KBM-7 (cell line): ENCODE measurements at regions not wholly inside any gene's neighbourhood (a gene's known extent, or its start where the extent isn't known, plus 50 kb on each side); places are given as distances from the start of the nearest gene placed in this dataset.
"Not testable (repeated sequence)": the region's sequence is repeated elsewhere in the genome, so short reads cannot be mapped to it uniquely, and the experiment has no call there.

Experiments
- DNase-seq: peaks from one replicate; pipeline ENCODE4 v3.0.0-alpha.2; 2015
- in situ Hi-C: fragments of 300-500 bp; cut with MboI; formaldehyde crosslinking; loops from 2 replicates; pipeline ENCODE4 v1.14.3; 2020; ENCODE audit warnings: low sequenced_read_pairs, low pct_unique_long_range_greater_than_20kb, mixed read lengths

DNA sequence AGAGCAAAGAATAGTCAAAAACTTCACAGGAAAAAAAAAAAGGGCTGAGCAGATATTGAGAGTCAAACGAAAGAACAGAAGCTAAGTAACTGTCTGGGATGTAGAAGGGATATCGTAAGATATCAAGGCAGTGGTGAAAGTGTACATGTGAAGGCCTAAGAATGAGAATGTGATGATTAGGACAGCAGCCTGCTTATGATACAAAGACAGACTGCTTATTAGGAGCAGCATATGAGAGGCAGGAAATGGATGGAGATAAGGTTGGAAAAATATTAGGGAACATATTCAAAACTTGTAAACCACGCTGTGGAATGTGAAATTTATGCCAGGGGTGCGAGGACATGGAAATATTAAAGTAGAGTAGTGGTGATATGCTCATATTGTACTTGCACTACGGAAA is 133.1 kb upstream of the FAM174A start:
- no peak for DNase-seq
- in situ Hi-C loops, result no loop called here

DNA sequence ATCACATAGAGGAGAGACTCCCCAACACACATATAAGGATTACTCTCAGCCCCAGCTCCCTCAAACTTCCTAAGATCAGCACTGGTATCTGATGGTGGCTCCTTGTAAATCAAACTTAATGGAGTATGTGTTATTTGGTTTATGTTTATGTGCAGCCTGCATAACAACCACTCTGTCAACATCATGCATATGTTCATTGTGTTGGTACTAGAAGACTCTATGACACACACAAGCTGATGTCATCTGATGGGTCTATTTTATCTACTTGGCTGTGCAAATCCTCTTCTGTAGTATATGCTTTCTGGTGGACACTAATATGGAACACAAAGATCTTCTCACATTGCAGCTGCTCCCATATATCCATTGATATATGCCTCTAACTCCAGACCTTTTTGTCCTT is 134.0 kb upstream of the FAM174A start:
- in situ Hi-C loops, result no loop called here
- no peak for DNase-seq

DNA sequence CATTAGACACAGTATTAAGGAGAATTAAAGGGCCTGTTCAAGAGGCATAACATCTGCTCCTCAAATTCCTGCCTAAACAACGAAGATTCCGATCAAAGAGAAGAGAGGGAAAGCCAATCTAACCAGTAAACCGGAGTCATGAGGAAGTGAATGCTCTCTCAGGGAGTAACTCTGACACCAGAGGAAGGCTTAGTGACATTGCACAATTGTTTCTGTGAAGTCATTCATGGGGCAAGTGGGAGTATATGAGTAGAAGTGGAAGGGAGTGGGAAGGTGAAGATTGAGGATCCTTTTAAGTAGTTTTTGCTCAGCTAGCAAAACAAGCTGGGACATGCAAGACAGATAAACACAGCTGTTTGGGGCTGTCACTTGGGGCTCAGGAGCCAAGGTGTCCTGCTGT is 136.4 kb upstream of the FAM174A start:
- peak; percentile 67 for DNase-seq

DNA sequence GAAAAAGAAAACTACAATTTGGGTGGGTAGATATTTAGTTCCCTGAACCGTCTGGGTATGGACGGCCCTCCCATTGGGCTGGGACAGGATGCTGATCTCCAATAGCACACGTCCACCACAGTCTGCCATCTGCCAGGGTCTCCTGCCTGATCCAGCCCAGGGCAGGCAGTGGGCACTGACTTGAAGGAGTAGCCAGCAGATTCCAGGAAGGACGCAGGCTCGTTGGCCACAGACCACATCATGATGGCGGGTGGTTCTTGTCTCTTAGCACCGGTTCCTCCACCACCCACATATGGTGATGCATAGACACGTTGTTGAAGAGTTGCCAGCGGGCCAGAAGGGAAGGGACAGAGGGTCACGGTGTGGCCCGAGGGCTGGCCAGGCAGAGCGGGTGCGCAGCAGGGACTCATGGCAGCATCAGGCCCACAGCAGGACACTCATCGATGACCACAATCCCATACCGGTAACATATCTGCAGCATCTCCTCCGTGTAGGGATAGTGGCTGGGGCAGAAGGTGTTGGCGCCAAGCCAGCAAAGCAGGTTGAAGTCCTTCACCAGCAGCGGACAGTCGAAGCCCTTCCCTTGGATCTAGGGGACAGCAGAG is 155.8 kb upstream of the FAM174A start:
- in situ Hi-C loops, DNase-seq: not testable (repeated sequence)

More for the DNA sequence above, 136.4 kb upstream of the FAM174A start:
- in situ Hi-C loops, result not testable (repeated sequence)

DNA sequence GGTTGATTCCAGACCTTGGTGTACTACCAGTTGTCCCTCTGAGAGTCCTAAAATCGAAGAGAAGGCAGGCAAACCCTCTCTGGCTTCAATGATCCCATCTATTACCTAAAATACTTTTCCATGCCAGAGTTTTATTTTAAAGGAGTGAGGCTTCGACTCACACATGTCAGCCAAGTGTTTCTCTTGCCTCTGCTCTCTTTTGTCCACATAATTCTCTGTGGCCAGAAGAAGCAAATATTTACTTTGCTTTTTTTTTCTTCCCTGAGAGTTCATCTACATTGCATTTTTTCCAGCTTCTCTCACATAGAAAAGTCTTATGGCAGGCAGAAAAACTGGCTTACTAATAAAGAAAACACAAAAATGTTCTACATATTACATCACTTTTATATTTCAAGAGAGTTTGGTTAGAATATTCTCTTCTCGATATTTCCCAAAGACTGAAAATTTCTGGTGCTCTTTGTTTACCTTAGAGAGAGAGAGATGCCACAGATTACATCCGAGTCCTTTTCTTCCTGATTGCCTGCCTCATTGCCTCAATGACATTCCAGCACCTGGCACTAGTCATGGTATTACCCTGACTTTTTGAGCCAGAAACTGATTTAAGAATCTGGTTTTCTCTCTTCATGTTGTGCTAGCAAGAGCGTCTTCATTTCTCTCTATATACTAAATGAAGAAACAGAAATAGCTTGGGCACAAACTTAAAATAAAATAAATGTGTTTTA is 170.3 kb upstream of the FAM174A start:
- in situ Hi-C loops, DNase-seq: not testable (repeated sequence)

DNA sequence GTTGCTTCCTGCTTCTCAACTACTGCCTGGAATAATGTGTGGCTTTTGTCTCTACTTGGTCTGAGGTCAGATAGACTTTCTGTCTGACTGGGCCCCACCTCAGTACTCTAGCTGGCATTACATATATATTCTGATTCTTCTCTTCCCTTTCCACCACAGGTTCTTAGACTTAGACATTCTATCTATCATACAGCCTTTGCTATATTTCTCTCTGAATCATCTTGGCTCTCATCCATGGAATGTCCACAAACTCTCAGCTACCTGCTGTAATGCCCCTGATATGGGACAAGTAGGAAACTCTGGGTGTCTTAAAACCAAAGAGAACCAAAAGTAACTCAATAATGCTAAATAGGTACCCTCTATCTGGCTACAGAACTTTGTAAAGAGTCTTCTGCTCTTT is 170.8 kb upstream of the FAM174A start:
- in situ Hi-C loops, result not testable (repeated sequence)

DNA sequence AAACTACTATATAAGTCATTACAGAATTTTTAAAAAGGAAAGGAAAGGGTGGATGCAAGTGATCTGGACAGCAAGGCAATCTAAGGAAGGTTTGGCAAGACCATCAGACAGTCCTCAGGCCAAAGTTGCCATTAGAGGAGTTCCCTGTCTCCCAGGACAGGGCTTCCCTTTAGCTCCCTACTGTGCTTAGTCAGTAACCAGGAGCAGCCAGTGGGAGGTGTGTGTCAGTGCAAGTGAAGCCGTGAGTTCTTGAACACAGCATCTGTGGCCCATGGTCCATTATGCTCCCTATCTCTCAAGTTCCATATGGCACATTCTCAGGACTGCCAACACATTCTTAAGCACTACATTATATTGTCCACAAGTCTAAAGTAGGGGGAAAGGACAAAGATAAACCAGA is 175.2 kb upstream of the FAM174A start:
- DNase-seq, in situ Hi-C loops: not testable (repeated sequence)

More for the DNA sequence above, 170.8 kb upstream of the FAM174A start:
- not testable (repeated sequence) for DNase-seq

DNA sequence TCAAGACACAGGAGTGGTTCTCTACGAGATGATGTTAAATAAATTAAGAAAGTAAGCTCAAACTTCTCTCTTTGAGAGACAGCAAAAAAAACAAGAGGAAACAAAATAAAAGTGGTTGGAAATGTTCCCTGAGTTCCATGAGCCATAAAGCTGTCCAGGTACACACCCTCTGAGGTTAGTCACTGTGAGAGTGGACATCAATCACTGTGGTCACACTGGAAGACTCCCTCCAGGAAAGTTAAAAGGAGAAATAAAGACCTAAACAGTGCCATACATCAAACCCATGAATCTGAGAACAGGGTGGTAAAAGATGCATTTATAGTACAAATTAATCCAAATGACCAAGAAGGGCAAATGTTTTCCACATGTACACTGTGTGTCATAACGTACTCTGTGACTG is 188.9 kb upstream of the FAM174A start:
- not testable (repeated sequence) for DNase-seq

DNA sequence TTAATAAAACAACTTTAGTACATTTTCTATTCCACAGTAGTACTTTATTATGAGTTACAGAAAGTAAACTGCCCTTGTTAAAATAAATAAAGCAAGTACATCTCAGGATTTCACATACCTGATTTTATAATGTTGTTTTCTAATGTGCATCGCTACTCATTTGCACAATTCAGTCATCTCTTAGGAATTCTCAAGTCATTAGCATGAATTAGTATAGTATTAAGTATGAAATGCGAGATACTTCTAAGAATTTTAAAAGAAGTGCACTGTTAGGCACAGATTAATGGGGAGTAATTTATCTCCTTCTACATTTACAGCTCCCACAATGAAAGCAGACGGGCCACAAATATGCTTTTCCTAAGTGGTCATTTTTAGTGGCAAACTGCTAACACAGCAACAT is 193.7 kb upstream of the FAM174A start:
- DNase-seq, in situ Hi-C loops: not testable (repeated sequence)

More for the DNA sequence above, 188.9 kb upstream of the FAM174A start:
- in situ Hi-C loops, result not testable (repeated sequence)

DNA sequence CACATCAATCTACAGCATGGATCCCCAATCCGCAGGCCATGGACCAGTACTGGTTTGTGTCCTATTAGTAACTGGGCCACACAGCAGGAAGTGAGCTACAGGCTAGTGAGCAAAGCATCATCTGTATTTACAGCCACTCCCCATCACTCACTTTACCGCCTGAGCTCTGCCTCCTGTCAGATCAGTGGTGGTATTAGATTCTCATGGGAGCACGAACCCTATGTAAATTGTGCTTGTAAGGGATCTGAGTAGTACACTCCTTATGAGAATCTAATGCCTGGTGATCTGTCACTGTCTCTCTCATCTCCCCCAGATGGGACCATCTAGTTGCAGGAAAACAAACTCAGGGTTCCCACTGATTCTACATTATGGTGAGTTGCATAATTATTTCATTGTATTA is 212.7 kb upstream of the FAM174A start:
- in situ Hi-C loops, result no loop called here
- DNase-seq, result no peak

DNA sequence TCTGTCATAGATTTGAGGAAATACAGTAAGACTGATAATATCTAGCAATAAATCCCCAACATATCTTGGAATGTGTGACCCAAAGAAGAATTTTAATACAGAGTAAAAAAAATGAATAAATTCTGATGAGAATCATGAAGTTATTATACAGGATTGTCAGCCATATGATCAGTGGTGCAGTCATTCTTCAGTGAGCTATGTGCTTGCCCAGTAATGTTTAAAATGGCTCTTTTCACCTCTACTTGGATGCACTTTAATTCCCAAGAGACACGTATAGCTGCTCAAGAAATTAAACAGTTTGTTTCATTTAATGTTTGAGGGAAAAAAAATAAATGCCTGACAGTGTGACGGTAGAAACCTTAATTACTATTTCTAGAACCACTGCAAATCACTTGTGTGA is 215.3 kb upstream of the FAM174A start:
- in situ Hi-C loops, result no loop called here
- no peak for DNase-seq

DNA sequence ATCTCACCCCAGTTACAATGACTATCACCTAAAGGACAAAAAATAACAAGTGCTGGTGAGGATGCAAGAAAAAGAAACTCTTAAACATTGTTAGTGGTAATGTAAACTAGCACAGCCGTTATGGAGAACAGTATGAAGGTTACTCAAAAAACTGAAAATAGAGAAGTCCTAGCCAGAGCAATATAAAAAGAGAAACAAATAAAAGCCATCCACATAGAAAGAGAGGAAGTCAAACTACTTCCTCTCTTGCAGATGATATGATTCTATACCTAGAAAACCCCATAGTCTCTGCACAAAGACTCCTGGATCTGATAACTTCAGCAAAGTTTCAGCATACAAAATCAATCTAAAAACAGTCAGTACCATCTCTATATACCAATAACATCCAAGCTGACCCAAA is 221.5 kb upstream of the FAM174A start:
- in situ Hi-C loops, result no loop called here
- DNase-seq, result peak; percentile 78

DNA sequence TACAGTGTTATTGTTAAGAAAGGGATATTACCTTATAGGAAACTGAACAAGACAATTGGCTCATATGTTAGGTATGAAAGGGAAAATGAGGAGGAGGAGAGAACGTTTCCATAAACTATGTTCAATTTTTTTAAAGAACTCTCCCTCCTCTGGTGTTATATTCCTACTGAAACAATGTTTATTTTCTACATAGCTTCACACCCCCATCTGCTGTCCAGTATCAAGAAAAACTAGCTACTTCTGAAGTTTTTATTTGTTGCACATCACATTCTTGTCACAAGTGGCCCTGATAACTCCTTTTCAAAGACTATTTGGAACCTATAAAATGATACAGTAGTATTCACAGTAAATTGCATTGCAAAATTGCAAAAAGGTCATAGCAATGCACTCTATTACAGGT is 223.4 kb upstream of the FAM174A start:
- in situ Hi-C loops, result no loop called here
- DNase-seq, result peak; percentile 16

DNA sequence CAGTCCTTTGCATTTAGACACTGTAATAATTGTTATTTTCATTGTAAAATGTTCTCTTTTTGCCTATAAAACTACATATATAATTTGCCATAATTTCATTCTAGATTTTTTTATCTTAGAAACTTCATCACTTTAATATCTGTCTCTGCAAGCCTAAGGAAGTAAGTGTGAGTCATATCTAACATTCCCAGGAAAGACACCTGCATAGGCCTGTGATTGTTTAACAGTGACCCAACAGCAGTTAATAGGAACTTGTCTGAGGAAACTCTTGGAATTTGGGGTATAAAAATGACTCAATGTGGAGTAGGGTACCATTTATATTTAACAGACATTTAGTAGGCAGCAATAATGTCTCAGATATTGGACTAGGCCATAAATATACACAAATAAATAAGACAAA is 229.2 kb upstream of the FAM174A start:
- no peak for DNase-seq
- in situ Hi-C loops, result no loop called here

DNA sequence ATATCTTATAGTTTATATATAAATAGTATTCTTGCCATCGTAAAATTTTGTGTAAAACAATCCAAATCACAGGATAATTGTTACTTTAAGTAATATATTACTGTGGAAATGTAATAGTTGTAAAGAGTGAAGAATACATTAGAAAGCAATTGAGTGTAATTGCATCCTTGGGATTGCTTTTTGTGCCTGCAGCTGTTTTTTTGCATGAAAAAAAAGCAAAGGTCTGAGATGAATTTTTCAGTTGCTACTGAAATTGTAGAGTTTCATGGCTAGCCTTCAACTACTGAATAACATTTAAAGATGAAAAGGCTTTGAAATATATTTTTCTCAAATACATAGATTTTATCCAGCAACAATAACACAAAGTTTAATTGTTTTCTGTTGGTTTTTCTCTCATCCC is 232.0 kb upstream of the FAM174A start:
- no peak for DNase-seq
- in situ Hi-C loops, result no loop called here

DNA sequence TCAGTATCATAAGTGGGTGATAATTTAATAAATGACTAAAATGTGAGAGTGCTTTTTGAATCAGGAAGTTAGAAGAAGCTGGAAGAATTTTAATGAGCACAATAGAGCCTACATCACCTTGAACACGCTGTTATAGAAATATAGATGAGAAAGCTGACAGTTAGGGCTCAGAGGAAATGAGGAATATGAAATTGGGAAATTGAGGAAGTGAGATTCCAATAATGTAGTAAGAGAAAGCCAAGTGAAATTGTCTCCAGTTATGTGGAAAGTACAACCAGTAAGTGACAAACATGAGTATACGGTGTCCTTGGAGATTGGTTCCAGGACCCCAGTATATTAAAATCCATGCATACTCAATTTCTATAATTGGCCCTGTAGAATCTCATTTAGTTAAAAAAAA is 235.9 kb upstream of the FAM174A start:
- in situ Hi-C loops, result no loop called here

DNA sequence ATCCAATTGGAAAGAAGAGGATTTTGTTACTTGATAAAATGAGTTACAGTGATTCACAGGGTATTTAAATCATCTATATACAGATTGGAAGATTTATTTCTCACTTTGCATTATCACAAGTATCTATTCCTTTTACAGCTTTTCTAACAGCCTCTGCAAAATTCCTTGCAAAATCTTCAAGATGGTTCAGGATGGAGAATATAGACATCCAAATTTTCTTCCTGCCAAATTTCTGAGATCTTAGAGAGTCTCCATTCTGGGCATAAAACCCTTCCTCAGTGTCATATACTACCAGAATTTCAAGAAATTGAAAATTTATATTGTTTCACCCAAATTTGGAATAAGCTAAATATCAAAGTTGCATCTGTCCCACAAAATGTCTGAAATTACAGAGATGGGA is 259.1 kb upstream of the FAM174A start:
- in situ Hi-C loops, result no loop called here
- no peak for DNase-seq

More for the DNA sequence above, 235.9 kb upstream of the FAM174A start:
- DNase-seq, result peak; percentile 20

DNA sequence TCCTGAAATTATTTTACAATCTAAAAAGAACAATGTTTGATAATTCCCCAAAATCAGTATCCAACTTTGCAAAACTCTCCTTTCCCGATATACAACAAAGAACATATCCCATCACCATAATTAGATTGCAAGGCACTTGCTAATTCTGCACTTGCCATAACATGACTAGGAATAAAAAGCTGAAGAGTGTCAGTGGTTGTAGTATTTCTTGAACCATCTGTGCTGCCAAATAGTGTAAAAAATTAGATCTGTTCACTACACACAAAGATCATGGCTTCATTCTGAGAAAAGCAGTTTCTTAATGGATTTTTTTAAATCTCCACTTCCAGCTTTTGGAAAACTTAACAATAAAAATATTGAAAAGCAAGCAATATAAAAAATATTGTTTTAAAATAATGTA is 259.5 kb upstream of the FAM174A start:
- in situ Hi-C loops, result no loop called here
- no peak for DNase-seq

DNA sequence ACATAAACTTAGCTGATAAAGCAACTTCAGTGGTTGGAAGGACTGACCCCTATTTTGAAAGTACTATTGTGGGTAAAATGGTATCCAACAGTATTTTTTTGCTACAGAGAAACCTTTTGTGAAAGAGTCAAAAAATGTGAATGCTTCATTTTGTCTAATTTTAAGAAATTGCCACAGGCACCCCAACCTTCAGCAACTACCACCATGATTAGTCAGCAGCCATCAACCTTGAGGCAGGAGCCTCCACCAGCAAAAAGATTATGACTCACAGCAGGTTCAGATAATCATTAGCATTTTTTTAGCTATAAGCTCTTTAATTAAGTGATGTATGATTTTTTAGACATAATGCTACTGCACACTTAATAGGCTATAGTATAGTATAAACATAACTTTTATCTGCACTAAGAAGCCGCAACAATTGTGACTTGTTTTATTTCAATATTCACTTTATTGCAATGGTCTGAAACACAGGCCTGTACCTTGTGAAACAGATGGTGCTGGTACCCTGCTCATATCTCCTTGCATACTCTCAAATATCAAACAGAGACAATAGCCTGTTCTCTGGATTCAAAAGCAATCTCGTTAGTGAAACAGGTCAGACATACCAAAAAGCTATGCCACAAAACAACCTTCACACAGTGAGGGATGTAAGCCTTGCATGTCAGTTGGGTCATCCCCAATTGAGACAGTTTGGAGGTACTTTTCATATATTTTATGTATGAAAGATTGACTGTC is 261.2 kb upstream of the FAM174A start:
- DNase-seq, result no peak
- in situ Hi-C loops, result no loop called here
